Left hindlimb (tissue), 1 donor: ENCODE measurements at regions not wholly inside any gene's neighbourhood (a gene's known extent, or its start where the extent isn't known, plus 50 kb on each side); places are given as distances from the start of the nearest gene placed in this dataset.

Experiments
- DNase-seq: peaks from one replicate; pipeline ENCODE4 v3.0.0-alpha.2; 2018

GRCh38 chr16:79728048-79728922, 127.7 kb upstream of the MAF start:
- DNase-seq: no peak

GRCh38 chr16:79726902-79727301, 126.4 kb upstream of the MAF start:
- no peak for DNase-seq

GRCh38 chr16:79725051-79725450, 124.5 kb upstream of the MAF start:
- peak; percentile 60 for DNase-seq

GRCh38 chr16:79723583-79724168, 123.1 kb upstream of the MAF start:
- no peak for DNase-seq

- peak; percentile 40 for DNase-seq
Observed at GRCh38 chr16:79721270-79721669, 120.7 kb upstream of the MAF start.

- DNase-seq: peak; percentile 47
Observed at GRCh38 chr16:79717333-79718137, 117.0 kb upstream of the MAF start.

- DNase-seq: no peak
Observed at GRCh38 chr16:79716645-79717332, 116.3 kb upstream of the MAF start.

- DNase-seq: no peak
Observed at GRCh38 chr16:79715061-79715460, 114.5 kb upstream of the MAF start.

GRCh38 chr16:79714440-79714839, 113.9 kb upstream of the MAF start:
- DNase-seq: no peak

GRCh38 chr16:79713609-79714309, 113.2 kb upstream of the MAF start:
- DNase-seq: no peak

- DNase-seq: no peak
Observed at GRCh38 chr16:79712276-79712675, 111.7 kb upstream of the MAF start.

GRCh38 chr16:79707876-79708275, 107.3 kb upstream of the MAF start:
- DNase-seq: peak; percentile 59

GRCh38 chr16:79703066-79703465, 102.5 kb upstream of the MAF start:
- DNase-seq: no peak

GRCh38 chr16:79698341-79698753, 97.8 kb upstream of the MAF start:
- no peak for DNase-seq

GRCh38 chr16:79697562-79698112, 97.1 kb upstream of the MAF start:
- no peak for DNase-seq

- DNase-seq: peak; percentile 50
Observed at GRCh38 chr16:79691007-79691406, 90.5 kb upstream of the MAF start.

GRCh38 chr16:79690159-79690558, 89.6 kb upstream of the MAF start:
- no peak for DNase-seq

GRCh38 chr16:79687249-79688130, 87.0 kb upstream of the MAF start:
- DNase-seq: no peak

GRCh38 chr16:79685871-79686270, 85.3 kb upstream of the MAF start:
- no peak for DNase-seq

- no peak for DNase-seq
Observed at GRCh38 chr16:79679334-79679733, 78.8 kb upstream of the MAF start.
